IPS-18a (cell line): ENCODE measurements at regions not wholly inside any gene's neighbourhood (a gene's known extent, or its start where the extent isn't known, plus 50 kb on each side); places are given as distances from the start of the nearest gene placed in this dataset.
A peak's percentile ranks its signal among the peaks of the same experiment; 100 is the strongest.

Source experiments
- H3K27ac ChIP-seq: one replicate; pipeline ENCODE4 v1.5.1; 2013; ENCODE audit warnings: low read length
- H3K27me3 ChIP-seq: one replicate; pipeline ENCODE4 v1.6.1; 2013; ENCODE audit warnings: mild to moderate bottlenecking, low read length; ENCODE audit not compliant: control insufficient read depth, insufficient read depth
- H3K36me3 ChIP-seq: one replicate; pipeline ENCODE4 v1.6.1; 2013; ENCODE audit warnings: low read depth, low read length; ENCODE audit not compliant: control insufficient read depth
- H3K4me1 ChIP-seq: one replicate; pipeline ENCODE4 v1.6.1; 2013; ENCODE audit warnings: low read depth, low read length; ENCODE audit not compliant: control insufficient read depth
- H3K4me3 ChIP-seq: one replicate; pipeline ENCODE4 v1.5.1; 2013; ENCODE audit warnings: low read length
- H3K9ac ChIP-seq: one replicate; pipeline ENCODE4 v1.6.1; 2013; ENCODE audit warnings: mild to moderate bottlenecking, low read length, moderate library complexity
- H3K9me3 ChIP-seq: one replicate; pipeline ENCODE4 v1.6.1; 2013; ENCODE audit warnings: low read depth, low read length; ENCODE audit not compliant: control insufficient read depth

- Histone ChIP-seq H3K9me3 (no peaks in the 10 kb centered on the region), H3K27me3 (no peaks in the 10 kb centered on the region), H3K4me1 (peaks cover 21% of the 10 kb centered on the region), H3K4me3 (no peak overlapping the region), H3K36me3 (no peaks in the 10 kb centered on the region), H3K27ac (no peak overlapping the region), H3K9ac (no peak overlapping the region)
Measured at GRCh38 chrX:40952855-40953254, 132.4 kb upstream of the USP9X start.

- Histone ChIP-seq H3K9me3 (no peaks in the 10 kb centered on the region), H3K27ac (no peak overlapping the region), H3K36me3 (no peaks in the 10 kb centered on the region), H3K4me1 (peaks cover 21% of the 10 kb centered on the region), H3K4me3 (no peak overlapping the region), H3K9ac (no peak overlapping the region), H3K27me3 (no peaks in the 10 kb centered on the region)
Measured at GRCh38 chrX:40953369-40953768, 131.9 kb upstream of the USP9X start.

GRCh38 chrX:40960041-40960440, 125.2 kb upstream of the USP9X start:
- no peaks in the 10 kb centered on the region for H3K9me3 ChIP-seq
- H3K4me3 ChIP-seq = no peak overlapping the region
- H3K36me3 ChIP-seq = no peaks in the 10 kb centered on the region
- H3K9ac ChIP-seq = no peak overlapping the region
- no peaks in the 10 kb centered on the region for H3K27me3 ChIP-seq
- H3K4me1 ChIP-seq = no peaks in the 10 kb centered on the region
- no peak overlapping the region for H3K27ac ChIP-seq

- Histone ChIP-seq H3K27ac (no peak overlapping the region), H3K4me3 (no peak overlapping the region), H3K4me1 (no peaks in the 10 kb centered on the region), H3K9me3 (no peaks in the 10 kb centered on the region), H3K36me3 (no peaks in the 10 kb centered on the region), H3K27me3 (no peaks in the 10 kb centered on the region), H3K9ac (no peak overlapping the region)
Measured at GRCh38 chrX:40962793-40963407, 122.3 kb upstream of the USP9X start.

- H3K27me3 ChIP-seq = no peaks in the 10 kb centered on the region
- H3K9ac ChIP-seq = no peak overlapping the region
- no peak overlapping the region for H3K4me3 ChIP-seq
- H3K36me3 ChIP-seq = no peaks in the 10 kb centered on the region
- no peaks in the 10 kb centered on the region for H3K4me1 ChIP-seq
- H3K9me3 ChIP-seq = no peaks in the 10 kb centered on the region
- H3K27ac ChIP-seq = no peak overlapping the region
Measured at GRCh38 chrX:40964008-40964407, 121.2 kb upstream of the USP9X start.

- Histone ChIP-seq H3K27me3 (no peaks in the 10 kb centered on the region), H3K9me3 (no peaks in the 10 kb centered on the region), H3K4me1 (no peaks in the 10 kb centered on the region), H3K9ac (peak overlapping the region; percentile 3), H3K36me3 (no peaks in the 10 kb centered on the region), H3K27ac (no peak overlapping the region), H3K4me3 (no peak overlapping the region)
Measured at GRCh38 chrX:40964633-40965586, 120.3 kb upstream of the USP9X start.

- Histone ChIP-seq H3K4me3 (no peak overlapping the region), H3K27ac (no peak overlapping the region), H3K9me3 (no peaks in the 10 kb centered on the region), H3K9ac (no peak overlapping the region), H3K27me3 (no peaks in the 10 kb centered on the region), H3K36me3 (no peaks in the 10 kb centered on the region), H3K4me1 (no peaks in the 10 kb centered on the region)
Measured at GRCh38 chrX:40966213-40966820, 118.9 kb upstream of the USP9X start.

GRCh38 chrX:40968180-40968579, 117.1 kb upstream of the USP9X start:
- H3K4me3 ChIP-seq = no peak overlapping the region
- no peak overlapping the region for H3K27ac ChIP-seq
- no peaks in the 10 kb centered on the region for H3K27me3 ChIP-seq
- H3K36me3 ChIP-seq = no peaks in the 10 kb centered on the region
- no peaks in the 10 kb centered on the region for H3K4me1 ChIP-seq
- H3K9ac ChIP-seq = no peak overlapping the region
- no peaks in the 10 kb centered on the region for H3K9me3 ChIP-seq

- H3K4me1 ChIP-seq = no peaks in the 10 kb centered on the region
- no peaks in the 10 kb centered on the region for H3K36me3 ChIP-seq
- no peak overlapping the region for H3K9ac ChIP-seq
- no peaks in the 10 kb centered on the region for H3K9me3 ChIP-seq
- no peak overlapping the region for H3K27ac ChIP-seq
- H3K4me3 ChIP-seq = no peak overlapping the region
- H3K27me3 ChIP-seq = no peaks in the 10 kb centered on the region
Measured at GRCh38 chrX:40971736-40972135, 113.5 kb upstream of the USP9X start.

- Histone ChIP-seq H3K36me3 (no peaks in the 10 kb centered on the region), H3K4me1 (no peaks in the 10 kb centered on the region), H3K27ac (no peak overlapping the region), H3K9me3 (peaks cover 7% of the 10 kb centered on the region), H3K9ac (no peak overlapping the region), H3K27me3 (no peaks in the 10 kb centered on the region), H3K4me3 (no peak overlapping the region)
Measured at GRCh38 chrX:40973619-40974018, 111.6 kb upstream of the USP9X start.

GRCh38 chrX:40975951-40976350, 109.3 kb upstream of the USP9X start:
- no peaks in the 10 kb centered on the region for H3K27me3 ChIP-seq
- H3K36me3 ChIP-seq = no peaks in the 10 kb centered on the region
- H3K4me3 ChIP-seq = no peak overlapping the region
- H3K4me1 ChIP-seq = no peaks in the 10 kb centered on the region
- H3K27ac ChIP-seq = no peak overlapping the region
- H3K9ac ChIP-seq = no peak overlapping the region
- peaks cover 7% of the 10 kb centered on the region for H3K9me3 ChIP-seq
